HG03520 (cell line): ENCODE measurements at regions not wholly inside any gene's neighbourhood (a gene's known extent, or its start where the extent isn't known, plus 50 kb on each side); places are given as distances from the start of the nearest gene placed in this dataset.
"Not testable (repeated sequence)": the region's sequence is repeated elsewhere in the genome, so short reads cannot be mapped to it uniquely, and the experiment has no call there.

Experiments
- ATAC-seq: cut with Tn5 transposase; IDR thresholded peaks from one replicate; pipeline ENCODE4 v1.9.1; 2021; ENCODE audit warnings: mild to moderate bottlenecking, moderate library complexity; ENCODE audit not compliant: unreplicated experiment

GRCh38 chr10:117782276-117782675 is 239.7 kb downstream of the EMX2 start:
- no peak for ATAC-seq

DNA sequence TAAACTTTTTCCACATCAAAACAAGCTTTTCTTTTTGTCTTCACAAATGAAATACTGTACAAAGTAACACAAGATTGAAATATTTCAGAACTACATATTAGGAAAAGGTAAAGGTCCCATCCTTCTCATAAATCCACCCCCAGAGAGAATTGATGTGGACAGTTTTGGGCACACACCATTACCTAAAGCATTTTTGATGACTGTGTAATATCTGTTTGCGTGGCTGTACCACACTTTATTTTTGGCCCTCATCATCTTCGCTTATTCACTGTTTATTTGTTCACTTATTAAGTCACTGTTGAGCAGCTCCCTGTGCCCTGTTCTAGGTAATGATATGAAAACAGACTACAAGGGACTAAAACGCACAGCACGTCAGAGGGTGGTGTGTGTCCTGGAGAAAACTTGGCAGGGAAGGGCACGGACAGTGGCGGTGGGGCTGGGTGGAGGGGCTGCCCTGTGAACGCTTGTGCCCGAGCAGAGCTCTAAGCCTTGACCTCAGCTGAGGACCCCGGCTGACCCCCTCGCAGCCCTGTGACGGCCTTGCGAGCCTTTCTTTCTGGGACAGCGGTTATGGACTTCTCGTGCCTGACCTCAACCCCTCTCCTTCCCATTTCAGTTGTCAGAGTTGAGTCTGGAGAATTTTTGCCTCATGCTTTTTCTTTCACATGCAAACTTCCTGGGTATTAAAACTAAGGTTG is 241.3 kb downstream of the EMX2 start:
- no peak for ATAC-seq

DNA sequence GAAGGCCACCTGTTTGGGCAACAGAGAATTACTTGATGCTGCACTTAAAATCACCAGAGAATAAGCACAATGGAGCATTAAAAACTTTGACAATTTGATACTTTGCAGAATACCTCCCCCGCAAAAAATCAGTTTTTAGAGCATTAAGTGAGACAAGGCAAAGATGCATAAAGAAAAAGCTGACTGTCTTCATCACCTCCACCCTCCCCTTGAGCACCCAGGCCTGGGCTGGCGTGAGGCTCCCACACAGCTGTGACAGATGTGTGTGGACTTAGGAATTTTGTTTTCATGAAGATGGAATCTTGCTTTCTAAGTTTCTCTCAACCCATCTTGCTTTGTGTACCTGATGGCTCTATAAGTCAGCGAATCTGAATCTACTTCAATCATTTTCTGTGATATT is 242.2 kb downstream of the EMX2 start:
- ATAC-seq = no peak

DNA sequence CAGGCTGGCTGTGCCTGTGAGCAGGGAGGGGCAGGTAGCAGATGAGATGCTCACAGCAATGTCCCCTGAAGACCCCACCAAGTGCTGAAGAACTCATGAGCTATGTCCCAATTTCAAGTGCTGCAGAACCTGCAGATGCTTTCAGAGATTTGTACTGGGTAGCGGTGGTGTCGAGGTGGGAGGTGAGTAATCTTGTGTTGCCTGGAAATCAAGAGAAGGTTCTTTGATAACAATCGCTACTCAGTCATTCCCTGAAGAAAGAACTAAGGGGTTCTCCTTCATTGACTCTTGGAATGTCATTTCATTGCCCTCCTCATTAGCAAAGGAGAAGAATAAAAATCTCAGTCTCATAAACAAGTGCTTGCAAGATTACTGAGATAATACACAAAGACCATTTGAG is 246.4 kb downstream of the EMX2 start:
- no peak for ATAC-seq

DNA sequence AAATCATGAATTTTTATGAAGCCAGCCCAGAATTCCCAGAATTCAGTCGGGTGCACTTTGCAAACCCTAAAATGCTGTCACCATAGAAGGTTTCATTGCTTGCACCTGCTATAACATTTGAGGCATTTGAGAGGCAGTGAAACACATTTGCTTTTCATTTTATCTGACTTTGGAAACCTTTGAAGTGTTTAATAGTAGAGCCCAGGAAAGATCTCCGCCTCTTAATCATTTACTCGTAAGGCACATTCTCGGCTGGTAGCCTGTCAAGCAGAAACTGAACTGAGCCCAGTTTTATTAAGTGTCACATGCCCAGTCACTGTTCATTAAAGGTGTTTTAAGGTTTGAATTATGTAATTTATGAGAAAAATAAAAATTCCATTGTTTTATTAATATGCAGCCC is 247.6 kb downstream of the EMX2 start:
- no peak for ATAC-seq

- no peak for ATAC-seq
These were observed 248.1 kb downstream of the EMX2 start for GRCh38 chr10:117790621-117791020.

- ATAC-seq = no peak
These were observed 249.7 kb downstream of the EMX2 start for GRCh38 chr10:117792214-117792613.

GRCh38 chr10:117796130-117796745 is 250.5 kb downstream of the RAB11FIP2 start:
- no peak for ATAC-seq

GRCh38 chr10:117797296-117797695 is 249.4 kb downstream of the RAB11FIP2 start:
- no peak for ATAC-seq

DNA sequence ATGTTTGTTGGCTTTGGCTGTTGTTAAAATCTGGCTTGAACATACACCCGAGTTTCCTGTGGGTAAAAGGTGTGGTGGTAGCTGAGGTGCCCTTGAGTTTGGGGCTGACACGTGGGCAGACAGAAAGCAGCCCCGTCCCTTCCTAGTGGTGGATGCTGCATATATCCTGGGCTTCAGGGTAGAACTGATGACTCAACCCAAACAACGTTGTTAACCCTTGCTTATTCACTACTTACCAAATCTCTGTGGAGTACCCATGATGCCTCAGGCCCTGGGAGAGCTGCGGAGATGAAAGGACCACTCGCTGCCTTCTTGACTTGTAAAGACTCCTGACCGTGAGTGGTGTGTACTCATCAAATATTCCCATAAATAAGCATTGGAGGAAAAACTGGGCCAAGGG is 245.1 kb downstream of the RAB11FIP2 start:
- ATAC-seq = no peak

GRCh38 chr10:117804470-117805011 is 242.2 kb downstream of the RAB11FIP2 start:
- no peak for ATAC-seq

DNA sequence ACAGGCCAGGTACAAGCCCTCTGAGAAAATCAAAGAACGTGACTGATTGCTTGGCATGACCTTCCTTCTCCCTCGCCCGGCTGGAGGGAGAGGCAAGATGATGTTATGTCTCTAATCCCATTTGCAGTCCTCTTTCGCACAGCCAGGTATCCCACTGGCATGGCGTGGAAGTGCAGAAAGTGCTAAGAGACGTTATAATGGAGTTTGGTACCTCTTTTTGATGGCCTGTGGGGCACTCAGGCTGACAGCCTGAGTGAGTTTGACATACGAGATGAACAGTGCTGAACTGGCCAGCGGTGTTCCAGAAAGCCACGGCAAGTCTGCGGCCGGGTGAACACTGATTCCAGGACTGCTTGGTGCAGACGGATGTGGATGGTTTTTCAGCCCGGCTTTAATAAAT is 241.6 kb downstream of the RAB11FIP2 start:
- ATAC-seq = no peak

DNA sequence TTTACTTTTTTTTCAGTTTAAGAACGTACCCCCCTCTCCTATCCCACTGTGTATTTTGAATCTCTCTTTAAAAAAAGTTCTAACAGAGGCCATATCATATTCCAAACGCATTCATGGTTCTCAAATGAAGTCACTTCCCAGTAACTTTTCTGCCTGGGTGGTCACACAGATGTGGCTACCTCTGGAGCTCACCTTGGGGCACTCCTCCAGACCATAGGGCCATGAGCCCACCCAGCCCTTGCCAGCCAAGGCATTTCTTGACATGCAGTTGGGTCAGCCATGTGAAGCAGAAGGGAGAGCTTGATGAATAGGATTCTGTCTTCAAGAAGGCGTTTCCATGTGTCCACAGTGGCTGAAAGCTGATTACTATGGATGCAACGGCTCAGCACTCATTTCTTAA is 239.3 kb downstream of the RAB11FIP2 start:
- no peak for ATAC-seq

GRCh38 chr10:117815816-117816215 is 230.9 kb downstream of the RAB11FIP2 start:
- not testable (repeated sequence) for ATAC-seq

- ATAC-seq = no peak
These were observed 229.6 kb downstream of the RAB11FIP2 start for GRCh38 chr10:117817116-117817515.

DNA sequence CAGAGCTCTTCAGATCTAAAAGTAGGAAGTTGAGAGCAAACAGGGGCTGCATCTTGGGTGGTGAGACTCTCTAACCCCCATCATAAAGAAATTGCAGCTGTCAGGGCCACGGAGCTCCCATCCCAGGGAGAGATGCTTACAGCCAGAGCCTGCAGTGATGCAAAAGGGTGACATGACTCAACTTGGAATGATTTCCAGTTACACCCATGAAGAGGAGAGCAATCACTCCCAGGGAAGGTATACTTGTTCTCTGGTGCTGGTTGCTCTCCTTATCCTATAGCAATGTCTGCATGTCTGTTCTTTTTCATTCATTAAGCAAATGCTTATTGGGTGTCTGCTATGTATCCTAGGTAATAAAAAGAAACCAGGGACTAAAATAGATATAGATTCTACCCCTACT is 228.0 kb downstream of the RAB11FIP2 start:
- no peak for ATAC-seq

DNA sequence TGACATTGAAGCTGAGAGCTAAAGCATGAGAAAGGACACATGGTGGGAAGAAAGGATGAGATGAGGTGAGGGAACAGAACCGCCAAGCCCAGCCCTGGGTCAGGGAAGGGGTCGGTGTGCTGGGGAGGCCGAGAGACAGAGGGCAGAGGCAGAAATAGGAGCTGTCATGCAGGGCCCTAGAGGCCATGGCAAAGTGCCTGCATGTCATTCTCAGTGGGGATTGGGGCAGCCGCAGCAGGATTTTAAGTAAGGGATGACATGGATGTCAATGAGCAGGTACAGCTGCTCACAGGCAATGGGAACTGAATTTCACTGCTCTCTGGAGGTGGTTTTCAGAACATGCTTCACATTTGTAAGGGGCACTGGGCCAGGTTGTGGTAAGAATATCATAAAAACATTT is 227.4 kb downstream of the RAB11FIP2 start:
- ATAC-seq = no peak

GRCh38 chr10:117823980-117824379 is 222.8 kb downstream of the RAB11FIP2 start:
- ATAC-seq = no peak

GRCh38 chr10:117830205-117830604 is 216.5 kb downstream of the RAB11FIP2 start:
- ATAC-seq = no peak

DNA sequence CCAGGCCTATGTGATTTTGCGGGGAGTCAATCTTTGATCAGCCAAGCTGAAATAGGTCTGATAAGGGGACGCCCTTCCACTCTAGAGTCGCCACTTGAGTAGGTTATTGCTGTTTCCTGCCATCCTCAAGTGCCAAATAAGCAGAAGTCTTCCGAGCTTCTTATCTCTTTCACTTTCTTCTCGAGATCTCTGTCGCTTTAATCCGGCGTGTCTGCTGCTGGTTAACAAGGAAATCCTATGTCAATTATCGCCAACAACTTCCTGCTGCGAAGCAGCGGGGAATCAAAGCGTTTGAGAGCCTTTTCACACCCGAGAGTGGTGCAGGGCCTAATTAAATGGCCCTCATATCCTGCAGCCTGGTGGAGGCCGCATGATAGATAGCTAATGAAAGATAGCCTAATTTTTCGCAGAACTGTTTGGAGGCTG is 215.9 kb downstream of the RAB11FIP2 start:
- no peak for ATAC-seq

- not testable (repeated sequence) for ATAC-seq
These were observed 207.9 kb downstream of the RAB11FIP2 start for GRCh38 chr10:117838500-117839498.
